ENCODE measurements at regions not wholly inside any gene's neighbourhood (a gene's known extent, or its start where the extent isn't known, plus 50 kb on each side); places are given as distances from the start of the nearest gene placed in this dataset.

DNA sequence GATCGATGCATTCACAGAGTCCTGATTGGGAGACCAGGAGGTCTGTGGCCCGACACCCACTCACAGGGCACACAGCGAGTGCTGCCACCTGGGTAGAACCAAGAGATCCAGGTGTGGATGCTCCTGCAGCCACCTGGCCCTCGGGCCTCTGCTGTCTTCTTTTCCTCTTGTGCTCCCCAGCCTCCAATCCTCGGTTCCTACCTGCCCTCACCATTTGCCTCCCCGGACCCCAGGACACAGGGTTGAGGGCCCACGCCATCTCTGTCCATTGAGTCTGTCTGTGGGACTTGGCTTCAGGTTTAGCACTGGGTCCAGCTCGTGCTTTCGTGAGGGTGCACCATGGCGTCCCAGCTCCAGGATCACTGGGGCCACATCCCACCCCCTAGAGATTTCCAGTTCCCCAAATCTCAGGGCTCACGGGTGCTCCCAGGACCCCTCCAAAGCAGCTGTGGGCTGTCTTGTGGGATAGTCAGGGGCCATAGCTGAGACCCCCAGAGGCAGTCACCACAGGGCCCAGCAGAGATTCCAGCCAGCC is 591.1 kb downstream of the BRD1 start:
- in situ Hi-C loops (cut with HindIII; ENCODE audit: extremely low pct_ligation_motif_present, low pct_unique_long_range_greater_than_20kb), result no loop called here
- H3K79me2 ChIP-seq (ENCODE audit: insufficient read depth, low read length), result no peaks in the 10 kb centered on the region
- POLR2A ChIA-PET, result no interaction called here
- H3K27me3 ChIP-seq (ENCODE audit: control insufficient read depth in 1 of 2, insufficient read depth in 2 of 2, low read length in 2 of 2), result peaks cover 8 to 58% of the 10 kb centered on the region in 2 experiments; a peak in 4 of 5 replicates
- no peak overlapping the region for H3K27ac ChIP-seq (ENCODE audit: extremely low read length, insufficient read depth, low read length)
- H3K4me2 ChIP-seq (ENCODE audit: low read depth, low read length), result no peak overlapping the region
- intact Hi-C loops (cut with micrococcal nuclease; ENCODE audit: unreplicated experiment), result no loop called here
- no peaks in the 10 kb centered on the region for H3K36me3 ChIP-seq (replicated peaks in 1 of 2; ENCODE audit: control insufficient read depth in 1 of 2, insufficient read depth in 2 of 2, low read length in 2 of 2)
- ATAC-seq, result no peak
- CTCF ChIA-PET (ENCODE audit: low intra/inter-chr PET ratio, low total read pairs), result no interaction called here
- WGBS (ENCODE audit: low lambda C conversion rate), result 13% methylated on average over 7 of the region's 11 CpGs
- no peak for FAIRE-seq
- no peaks in the 10 kb centered on the region for H3K4me1 ChIP-seq (ENCODE audit: insufficient read depth, low read length)
- H3K9ac ChIP-seq (ENCODE audit: insufficient read depth, low read depth, low read length), result no peak overlapping the region
- no peak for DNase-seq (ENCODE audit: low spot score)
- no peaks in the 10 kb centered on the region for H4K20me1 ChIP-seq (ENCODE audit: insufficient read depth, low read length)
- TF ChIP-seq ZNF883 (CRISPR knock-in tag; IDR thresholded peaks at IDR 0.05; ENCODE audit: not compliant biosample characterization) (no peak), ZNF383 (CRISPR knock-in tag; IDR thresholded peaks at IDR 0.05; ENCODE audit: borderline replicate concordance) (no peak), ZBTB7B (CRISPR knock-in tag; IDR thresholded peaks at IDR 0.05) (no peak), TP53 (CRISPR knock-in tag; conservative IDR thresholded peaks at IDR 0.05) (no peak)
- H2AFZ ChIP-seq (ENCODE audit: low read length), result no peak overlapping the region
- no peak overlapping the region for H3K4me3 ChIP-seq (replicated peaks in 1 of 3; ENCODE audit: insufficient read depth in 1 of 3, low read depth in 2 of 3, low read length in 3 of 3)
- no TSS peak for BruUV-seq (replicated peaks)
- no peaks in the 10 kb centered on the region for H3K9me3 ChIP-seq (ENCODE audit: low read length)

GRCh38 chr22:49235463-49236300 is 592.0 kb downstream of the BRD1 start:
- Histone ChIP-seq H3K9ac (ENCODE audit: insufficient read depth, low read depth, low read length) (no peak overlapping the region), H3K36me3 (replicated peaks in 1 of 2; ENCODE audit: control insufficient read depth in 1 of 2, insufficient read depth in 2 of 2, low read length in 2 of 2) (no peaks in the 10 kb centered on the region), H3K27ac (ENCODE audit: extremely low read length, insufficient read depth, low read length) (no peak overlapping the region), H3K79me2 (ENCODE audit: insufficient read depth, low read length) (no peaks in the 10 kb centered on the region), H2AFZ (ENCODE audit: low read length) (no peak overlapping the region), H3K4me2 (ENCODE audit: low read depth, low read length) (no peak overlapping the region), H3K9me3 (ENCODE audit: low read length) (no peaks in the 10 kb centered on the region), H3K4me3 (replicated peaks in 1 of 3; ENCODE audit: insufficient read depth in 1 of 3, low read depth in 2 of 3, low read length in 3 of 3) (no peak overlapping the region), H4K20me1 (ENCODE audit: insufficient read depth, low read length) (no peaks in the 10 kb centered on the region), H3K27me3 (ENCODE audit: control insufficient read depth in 1 of 2, insufficient read depth in 2 of 2, low read length in 2 of 2) (peaks cover 10 to 56% of the 10 kb centered on the region in 2 experiments; a peak in 4 of 5 replicates), H3K4me1 (ENCODE audit: insufficient read depth, low read length) (no peaks in the 10 kb centered on the region)
- POLR2A ChIA-PET, result no interaction called here
- CTCF ChIA-PET (ENCODE audit: low intra/inter-chr PET ratio, low total read pairs), result no interaction called here
- no TSS peak for BruUV-seq (replicated peaks)
- ATAC-seq, result no peak
- TF ChIP-seq, protein P1, sequence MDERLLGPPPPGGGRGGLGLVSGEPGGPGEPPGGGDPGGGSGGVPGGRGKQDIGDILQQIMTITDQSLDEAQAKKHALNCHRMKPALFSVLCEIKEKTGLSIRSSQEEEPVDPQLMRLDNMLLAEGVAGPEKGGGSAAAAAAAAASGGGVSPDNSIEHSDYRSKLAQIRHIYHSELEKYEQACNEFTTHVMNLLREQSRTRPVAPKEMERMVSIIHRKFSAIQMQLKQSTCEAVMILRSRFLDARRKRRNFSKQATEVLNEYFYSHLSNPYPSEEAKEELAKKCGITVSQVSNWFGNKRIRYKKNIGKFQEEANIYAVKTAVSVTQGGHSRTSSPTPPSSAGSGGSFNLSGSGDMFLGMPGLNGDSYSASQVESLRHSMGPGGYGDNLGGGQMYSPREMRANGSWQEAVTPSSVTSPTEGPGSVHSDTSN (CRISPR knock-in tag; IDR thresholded peaks at IDR 0.05), result no peak
- no peak for TF ChIP-seq KDM5B (CRISPR knock-in tag; IDR thresholded peaks at IDR 0.05; ENCODE audit: borderline replicate concordance)
- TF ChIP-seq ZMYM4 (CRISPR knock-in tag; IDR thresholded peaks at IDR 0.05), result no peak
- intact Hi-C loops (cut with micrococcal nuclease; ENCODE audit: unreplicated experiment) (no loop called here), in situ Hi-C loops (cut with HindIII; ENCODE audit: extremely low pct_ligation_motif_present, low pct_unique_long_range_greater_than_20kb) (no loop called here)
- no peak for FAIRE-seq
- 5% methylated on average over 12 of the region's 13 CpGs for WGBS (ENCODE audit: low lambda C conversion rate)
- DNase-seq (ENCODE audit: low spot score), result no peak

Measured in HepG2 (cell line).